Breast epithelium (tissue), 4 donors: ENCODE measurements at regions not wholly inside any gene's neighbourhood (a gene's known extent, or its start where the extent isn't known, plus 50 kb on each side); places are given as distances from the start of the nearest gene placed in this dataset.

Experiments used
- DNase-seq, 2 donors: peaks; one replicate each; pipeline ENCODE4 v3.0.0-alpha.2; 2019; ENCODE audit warnings: low spot score in 2 of 2
- H3K27ac ChIP-seq, 2 donors: fragments of 200-600 bp; sonication (generic) in 1 of 2; one replicate each; pipeline ENCODE4 v1.5.1; 2016 to 2019; ENCODE audit warnings: mild to moderate bottlenecking in 1 of 2
- H3K27me3 ChIP-seq, 2 donors: fragments of 200-600 bp; sonication (generic) in 1 of 2; one replicate each; pipeline versions ENCODE4 v1.5.1 to v1.6.0; 2017 to 2019; ENCODE audit warnings: control low read depth in 1 of 2, mild to moderate bottlenecking in 1 of 2
- H3K36me3 ChIP-seq: fragments of 200-600 bp; one replicate; pipeline ENCODE4 v1.5.1; 2019
- H3K4me1 ChIP-seq, 2 donors: fragments of 200-600 bp; sonication (generic); one replicate each; pipeline ENCODE4 v1.5.1; 2016 to 2019; ENCODE audit warnings: control low read depth in 1 of 2
- H3K4me3 ChIP-seq, 3 donors: fragments of 200-600 bp; sonication (generic); 1 replicate in 2 of 3; 2 replicates in 1 of 3; pipeline ENCODE4 v1.5.1; 2016 to 2019; ENCODE audit warnings: mild to moderate bottlenecking in 3 of 3, moderate library complexity in 2 of 3
- H3K9me3 ChIP-seq, 2 donors: fragments of 200-600 bp; sonication (generic) in 1 of 2; one replicate each; pipeline ENCODE4 v1.5.1; 2016 to 2019; ENCODE audit warnings: control low read depth in 1 of 2
- POLR2A ChIP-seq: fragments of 450-650 bp; IDR thresholded peaks from one replicate; pipeline ENCODE4 v1.6.1; 2016; ENCODE audit warnings: antibody characterized with exemption, mild to moderate bottlenecking, moderate library complexity
- POLR2AphosphoS5 ChIP-seq, 3 donors: sonication (generic); formaldehyde crosslinking; IDR thresholded peaks; one replicate each; pipeline ENCODE4 v1.6.1; 2017; ENCODE audit warnings: antibody characterized with exemption in 3 of 3
- intact Hi-C: fragments of 100-400 bp; cut with DNase I; formaldehyde crosslinking; loops from one replicate; pipeline ENCODE4 v1.15.1; 2023; ENCODE audit warnings: low total_unique reads
- TF ChIP-seq, protein P1 (sequence below), 3 donors: fragments of 450-650 bp; IDR thresholded peaks; one replicate each; pipeline ENCODE4 v1.5.1; 2016 to 2017; ENCODE audit warnings: antibody characterized with exemption in 3 of 3, mild to moderate bottlenecking in 3 of 3, moderate library complexity in 3 of 3

DNA sequence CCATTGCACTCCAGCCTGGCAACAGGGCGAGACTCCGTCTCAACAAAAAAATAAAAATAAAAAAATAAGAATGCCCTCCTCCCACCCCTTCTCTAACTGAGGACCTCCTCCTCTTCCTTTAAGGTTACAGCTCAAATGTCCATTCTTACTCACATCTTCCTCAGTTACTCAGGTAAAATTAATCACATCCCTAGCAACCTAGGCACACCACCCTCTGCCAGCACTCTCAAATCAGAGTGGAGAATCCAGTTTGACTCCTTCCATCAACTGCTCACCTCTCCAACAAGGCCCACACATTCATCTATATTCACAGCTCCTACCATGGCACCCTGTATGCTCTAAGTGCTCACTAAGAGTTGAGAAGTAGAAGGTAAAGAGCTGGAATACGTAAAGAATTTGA is 254.3 kb downstream of the ZEB2 start:
- TF ChIP-seq POLR2AphosphoS5 (IDR thresholded peaks at IDR 0.05) (no peak), POLR2A (no peak)
- TF ChIP-seq, protein P1, sequence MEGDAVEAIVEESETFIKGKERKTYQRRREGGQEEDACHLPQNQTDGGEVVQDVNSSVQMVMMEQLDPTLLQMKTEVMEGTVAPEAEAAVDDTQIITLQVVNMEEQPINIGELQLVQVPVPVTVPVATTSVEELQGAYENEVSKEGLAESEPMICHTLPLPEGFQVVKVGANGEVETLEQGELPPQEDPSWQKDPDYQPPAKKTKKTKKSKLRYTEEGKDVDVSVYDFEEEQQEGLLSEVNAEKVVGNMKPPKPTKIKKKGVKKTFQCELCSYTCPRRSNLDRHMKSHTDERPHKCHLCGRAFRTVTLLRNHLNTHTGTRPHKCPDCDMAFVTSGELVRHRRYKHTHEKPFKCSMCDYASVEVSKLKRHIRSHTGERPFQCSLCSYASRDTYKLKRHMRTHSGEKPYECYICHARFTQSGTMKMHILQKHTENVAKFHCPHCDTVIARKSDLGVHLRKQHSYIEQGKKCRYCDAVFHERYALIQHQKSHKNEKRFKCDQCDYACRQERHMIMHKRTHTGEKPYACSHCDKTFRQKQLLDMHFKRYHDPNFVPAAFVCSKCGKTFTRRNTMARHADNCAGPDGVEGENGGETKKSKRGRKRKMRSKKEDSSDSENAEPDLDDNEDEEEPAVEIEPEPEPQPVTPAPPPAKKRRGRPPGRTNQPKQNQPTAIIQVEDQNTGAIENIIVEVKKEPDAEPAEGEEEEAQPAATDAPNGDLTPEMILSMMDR (IDR thresholded peaks at IDR 0.05), result no peak
- no peaks in the 10 kb centered on the region for H3K36me3 ChIP-seq
- no peaks in the 10 kb centered on the region for H3K27me3 ChIP-seq
- no peaks in the 10 kb centered on the region for H3K9me3 ChIP-seq
- intact Hi-C loops, result no loop called here
- H3K4me3 ChIP-seq, result no peak overlapping the region
- no peak overlapping the region for H3K27ac ChIP-seq
- no peak for DNase-seq
- H3K4me1 ChIP-seq, result no peaks in the 10 kb centered on the region

DNA sequence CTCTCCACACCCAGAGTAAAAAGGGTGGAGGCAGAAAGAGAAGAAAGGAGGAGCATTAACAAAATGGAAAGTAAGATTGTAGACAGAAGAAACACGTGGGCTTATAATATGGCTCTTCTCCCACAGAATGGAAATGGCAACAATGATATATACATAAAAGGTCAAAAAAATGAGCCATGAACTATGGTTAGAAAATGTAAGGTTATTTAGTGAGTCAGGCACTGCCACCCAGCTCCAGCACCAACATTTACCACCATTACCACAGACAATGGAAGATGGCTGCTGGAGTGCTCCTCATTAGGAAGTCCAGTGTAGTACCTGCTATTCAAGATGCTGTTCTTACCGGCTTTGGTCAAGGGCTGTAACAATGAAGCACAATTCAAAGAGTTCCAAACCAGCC is 258.0 kb downstream of the ZEB2 start:
- Histone ChIP-seq H3K4me3 (no peak overlapping the region), H3K27ac (no peak overlapping the region), H3K4me1 (no peaks in the 10 kb centered on the region), H3K36me3 (no peaks in the 10 kb centered on the region), H3K9me3 (peaks cover 0 to 18% of the 10 kb centered on the region in 2 donors), H3K27me3 (no peaks in the 10 kb centered on the region)
- intact Hi-C loops, result no loop called here
- TF ChIP-seq POLR2A (no peak), POLR2AphosphoS5 (IDR thresholded peaks at IDR 0.05) (no peak)
- TF ChIP-seq, protein P1 (IDR thresholded peaks at IDR 0.05), result no peak
- DNase-seq, result no peak

DNA sequence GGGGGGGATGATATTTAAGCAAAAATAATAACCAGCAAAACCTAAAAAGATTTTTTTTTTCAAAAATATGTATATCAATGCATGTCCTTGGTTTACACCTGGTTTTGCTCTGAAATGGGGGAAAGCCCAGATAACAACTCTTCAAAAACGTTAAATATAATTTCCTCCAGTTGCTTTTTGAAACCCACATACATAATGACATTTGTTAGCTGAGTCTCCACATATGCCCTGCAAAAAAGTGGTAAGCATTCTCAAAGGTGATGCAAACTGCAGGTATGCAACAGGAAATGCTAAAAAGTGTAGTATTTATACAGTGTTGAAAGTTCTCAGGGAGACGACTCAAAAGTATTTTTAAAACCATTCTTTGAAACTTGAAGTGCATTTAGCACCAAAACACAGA is 258.6 kb downstream of the ZEB2 start:
- H3K9me3 ChIP-seq, result peaks cover 0 to 18% of the 10 kb centered on the region in 2 donors
- H3K4me3 ChIP-seq, result no peak overlapping the region
- intact Hi-C loops, result no loop called here
- H3K27me3 ChIP-seq, result no peaks in the 10 kb centered on the region
- TF ChIP-seq POLR2A (no peak), POLR2AphosphoS5 (IDR thresholded peaks at IDR 0.05) (no peak)
- TF ChIP-seq, protein P1 (IDR thresholded peaks at IDR 0.05), result no peak
- H3K4me1 ChIP-seq, result no peaks in the 10 kb centered on the region
- DNase-seq, result no peak
- H3K36me3 ChIP-seq, result no peaks in the 10 kb centered on the region
- H3K27ac ChIP-seq, result no peak overlapping the region

DNA sequence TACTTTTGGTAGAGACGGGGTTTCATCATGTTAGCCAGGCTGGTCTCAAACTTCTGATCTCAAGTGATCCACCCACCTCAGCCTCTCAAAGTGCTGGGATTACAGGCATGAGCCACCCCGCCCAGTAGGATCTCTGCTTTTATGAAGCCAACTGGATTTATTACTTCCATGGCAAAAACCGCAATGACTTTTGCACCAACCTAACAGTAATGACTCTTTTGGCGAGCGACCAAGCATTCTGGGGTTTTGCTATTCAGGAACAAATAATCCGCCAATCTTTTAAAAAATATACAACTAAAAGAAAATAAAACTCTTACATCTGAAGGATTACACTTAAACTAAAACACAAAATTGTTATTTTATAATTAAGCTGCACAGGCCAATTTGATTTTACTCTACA is 260.6 kb downstream of the ZEB2 start:
- peaks cover 5 to 25% of the 10 kb centered on the region in 2 donors for H3K9me3 ChIP-seq
- no peaks in the 10 kb centered on the region for H3K27me3 ChIP-seq
- H3K4me3 ChIP-seq, result no peak overlapping the region
- intact Hi-C loops, result no loop called here
- DNase-seq, result no peak
- no peaks in the 10 kb centered on the region for H3K4me1 ChIP-seq
- TF ChIP-seq POLR2A, result no peak
- TF ChIP-seq, protein P1 (IDR thresholded peaks at IDR 0.05), result no peak
- no peak for TF ChIP-seq POLR2AphosphoS5 (IDR thresholded peaks at IDR 0.05)
- no peak overlapping the region for H3K27ac ChIP-seq
- H3K36me3 ChIP-seq, result no peaks in the 10 kb centered on the region

DNA sequence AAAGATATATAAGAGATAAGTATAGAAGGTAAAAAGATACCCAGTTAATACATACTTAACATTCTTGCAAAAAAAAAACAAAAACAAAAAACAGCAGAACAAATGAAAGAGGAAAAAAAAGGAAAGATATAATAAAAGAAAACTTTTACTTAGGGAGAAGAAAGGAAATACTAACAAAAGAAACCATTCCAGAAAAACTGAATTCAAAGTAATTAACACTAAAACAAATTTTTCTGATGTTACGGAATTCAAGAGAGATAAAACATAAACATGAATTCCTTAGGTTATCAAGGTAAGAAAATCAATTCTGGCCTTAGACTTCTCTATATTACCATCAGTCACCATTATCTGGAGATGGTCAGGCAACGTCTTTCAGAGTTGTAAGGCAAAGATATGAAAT is 261.8 kb downstream of the ZEB2 start:
- TF ChIP-seq, protein P1 (IDR thresholded peaks at IDR 0.05), result no peak
- no peak for TF ChIP-seq POLR2A
- TF ChIP-seq POLR2AphosphoS5 (IDR thresholded peaks at IDR 0.05), result no peak
- DNase-seq, result no peak
- Histone ChIP-seq H3K27ac (no peak overlapping the region), H3K9me3 (peaks cover 17 to 36% of the 10 kb centered on the region in 2 donors), H3K27me3 (no peaks in the 10 kb centered on the region), H3K4me1 (no peaks in the 10 kb centered on the region), H3K36me3 (no peaks in the 10 kb centered on the region), H3K4me3 (no peak overlapping the region)
- intact Hi-C loops, result no loop called here
